Heart left ventricle (tissue), 13 donors: ENCODE measurements at regions not wholly inside any gene's neighbourhood (a gene's known extent, or its start where the extent isn't known, plus 50 kb on each side); places are given as distances from the start of the nearest gene placed in this dataset.

ENCODE experiments used
- POLR2A ChIP-seq, 2 donors: fragments of 450-650 bp; IDR thresholded peaks; one replicate each; pipeline ENCODE4 v1.6.1; 2017; ENCODE audit warnings: antibody characterized with exemption in 2 of 2, mild to moderate bottlenecking in 2 of 2, moderate library complexity in 2 of 2
- TF ChIP-seq, protein P1 (sequence below), 12 donors: fragments of 200-600 bp; sonication (generic) in 4 of 12; IDR thresholded peaks; one replicate each; pipeline versions ENCODE4 v1.5.0 to v1.8.0; 2018 to 2022; ENCODE audit warnings: antibody characterized with exemption in 12 of 12, mild to moderate bottlenecking in 5 of 12
- donor health status: ischemic (EF 13 %, LVEDD 7.1; RV severe dilation, severe dysfunction).
- donor health status: DM: no; HTN: yes; CAD: no.
- donor health status: DM: no; HTN: no; CAD: no.
- donor health status: ischemic (EF 25% LVEDD 6.9; RV normal size, moderate dysfunction).
- donor health status: ischemic (EF 25% LVEDD 5.7; RV mildly dilated, moderate dysfunction).
- donor health status: ischemic (EF 35%, LVEDD 5.7; RV mildly dilated, moderate dysfunction).
- donor health status: nonischemic (EF 11% LVEDD 7.7; RV severe dilation, severe dysfunction).
- donor health status: DM: yes; HTN: yes; CAD: no.
- donor health status: PGD.
- donor health status: ischemic (EF 29% LVEDD 5.4; RV normal size, mild dysfunction).
- donor health status: nonischemic (EF 23%, LVEDD 6.1; RV moderate dilation, normal function).

DNA sequence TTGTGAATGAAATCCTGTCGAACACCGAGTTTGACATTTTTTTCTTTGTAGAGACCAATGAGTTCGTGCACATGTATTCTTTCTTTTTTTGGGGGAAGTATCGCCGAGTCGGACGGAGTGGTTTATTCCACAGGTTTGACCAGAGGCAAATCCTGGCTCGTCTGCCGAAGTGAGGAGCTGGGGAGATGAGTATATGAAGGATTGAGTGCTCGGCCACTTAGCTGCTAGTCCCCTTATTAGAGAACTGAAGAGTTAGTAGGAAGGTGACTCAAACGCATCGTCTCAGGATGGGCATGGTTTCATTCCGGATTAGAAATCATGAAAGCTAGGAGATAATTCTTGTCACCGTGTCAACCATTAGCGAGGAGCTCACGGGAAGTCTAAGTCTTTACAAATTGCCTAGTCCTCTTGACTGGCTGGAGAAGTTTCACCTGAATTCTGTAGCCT, 154.7 kb upstream of the GOLIM4 start:
- TF ChIP-seq, protein P1, sequence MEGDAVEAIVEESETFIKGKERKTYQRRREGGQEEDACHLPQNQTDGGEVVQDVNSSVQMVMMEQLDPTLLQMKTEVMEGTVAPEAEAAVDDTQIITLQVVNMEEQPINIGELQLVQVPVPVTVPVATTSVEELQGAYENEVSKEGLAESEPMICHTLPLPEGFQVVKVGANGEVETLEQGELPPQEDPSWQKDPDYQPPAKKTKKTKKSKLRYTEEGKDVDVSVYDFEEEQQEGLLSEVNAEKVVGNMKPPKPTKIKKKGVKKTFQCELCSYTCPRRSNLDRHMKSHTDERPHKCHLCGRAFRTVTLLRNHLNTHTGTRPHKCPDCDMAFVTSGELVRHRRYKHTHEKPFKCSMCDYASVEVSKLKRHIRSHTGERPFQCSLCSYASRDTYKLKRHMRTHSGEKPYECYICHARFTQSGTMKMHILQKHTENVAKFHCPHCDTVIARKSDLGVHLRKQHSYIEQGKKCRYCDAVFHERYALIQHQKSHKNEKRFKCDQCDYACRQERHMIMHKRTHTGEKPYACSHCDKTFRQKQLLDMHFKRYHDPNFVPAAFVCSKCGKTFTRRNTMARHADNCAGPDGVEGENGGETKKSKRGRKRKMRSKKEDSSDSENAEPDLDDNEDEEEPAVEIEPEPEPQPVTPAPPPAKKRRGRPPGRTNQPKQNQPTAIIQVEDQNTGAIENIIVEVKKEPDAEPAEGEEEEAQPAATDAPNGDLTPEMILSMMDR (IDR thresholded peaks at IDR 0.05): no peak
- no peak for TF ChIP-seq POLR2A (IDR thresholded peaks at IDR 0.05)
